Right lobe of liver (tissue), 4 donors: ENCODE measurements at regions not wholly inside any gene's neighbourhood (a gene's known extent, or its start where the extent isn't known, plus 50 kb on each side); places are given as distances from the start of the nearest gene placed in this dataset.

Experiments
- CTCF ChIP-seq, 4 donors: fragments of 200-600 bp in 3 of 4; fragments of 450-650 bp in 1 of 4; IDR thresholded peaks; one replicate each; pipeline versions ENCODE4 v1.5.1 to v1.8.0; 2016 to 2022; ENCODE audit warnings: antibody characterized with exemption in 4 of 4, mild to moderate bottlenecking in 2 of 4
- POLR2A ChIP-seq: fragments of 450-650 bp; IDR thresholded peaks from one replicate; pipeline ENCODE4 v1.6.1; 2017; ENCODE audit warnings: antibody characterized with exemption, mild to moderate bottlenecking
- donor health status: DM: no; HTN: no; CAD: no.
- donor health status: DM: no; HTN: no; CAD: no.
- donor health status: DM: no; HTN: yes; CAD: no.

GRCh38 chr20:60300374-60300773, 342.2 kb downstream of the CDH26 start:
- no peak for TF ChIP-seq POLR2A
- TF ChIP-seq CTCF (IDR thresholded peaks at IDR 0.05): no peak
